Tibial nerve (tissue), 4 donors: ENCODE measurements at regions not wholly inside any gene's neighbourhood (a gene's known extent, or its start where the extent isn't known, plus 50 kb on each side); places are given as distances from the start of the nearest gene placed in this dataset.

Source experiments
- DNase-seq, 2 donors: peaks; one replicate each; pipeline ENCODE4 v3.0.0-alpha.2; 2019; ENCODE audit warnings: low spot score in 2 of 2
- H3K27ac ChIP-seq, 4 donors: fragments of 200-600 bp; sonication (generic) in 3 of 4; one replicate each; pipeline ENCODE4 v1.5.1; 2017 to 2019; ENCODE audit warnings: mild to moderate bottlenecking in 1 of 4
- H3K27me3 ChIP-seq, 2 donors: fragments of 200-600 bp; sonication (generic) in 1 of 2; one replicate each; pipeline versions ENCODE4 v1.5.1 to v1.6.0; 2017 to 2019
- H3K36me3 ChIP-seq, 3 donors: fragments of 200-600 bp; sonication (generic); one replicate each; pipeline ENCODE4 v1.5.1; 2018 to 2019
- H3K4me1 ChIP-seq, 4 donors: fragments of 200-600 bp; sonication (generic) in 3 of 4; one replicate each; pipeline ENCODE4 v1.5.1; 2017 to 2019
- H3K4me3 ChIP-seq, 4 donors: fragments of 200-600 bp; sonication (generic) in 3 of 4; one replicate each; pipeline ENCODE4 v1.5.1; 2017 to 2019; ENCODE audit warnings: mild to moderate bottlenecking in 1 of 4, moderate library complexity in 1 of 4
- H3K9me3 ChIP-seq, 4 donors: fragments of 200-600 bp; sonication (generic) in 3 of 4; one replicate each; pipeline ENCODE4 v1.5.1; 2017 to 2019
- CTCF ChIP-seq, 5 experiments: fragments of 200-600 bp in 3 of 5; fragments of 450-650 bp in 2 of 5; sonication (generic) in 3 of 5; IDR thresholded peaks; one replicate each; pipeline ENCODE4 v1.5.1; 2016 to 2019; ENCODE audit warnings: antibody characterized with exemption in 5 of 5, mild to moderate bottlenecking in 3 of 5, moderate library complexity in 2 of 5
- EP300 ChIP-seq, 2 donors: sonication (generic); formaldehyde crosslinking; IDR thresholded peaks; one replicate each; pipeline ENCODE4 v1.6.1; 2017; ENCODE audit warnings: antibody characterized with exemption in 2 of 2, mild to moderate bottlenecking in 1 of 2
- POLR2A ChIP-seq, 2 donors: fragments of 450-650 bp; IDR thresholded peaks; one replicate each; pipeline ENCODE4 v1.6.1; 2017; ENCODE audit warnings: antibody characterized with exemption in 2 of 2, mild to moderate bottlenecking in 2 of 2, moderate library complexity in 2 of 2
- WGBS, 2 donors: methylation state at CpG; one replicate each; pipeline ENCODE4 v1.1.5; 2018; 5-methylcytosine and 5-hydroxymethylcytosine counted together

DNA sequence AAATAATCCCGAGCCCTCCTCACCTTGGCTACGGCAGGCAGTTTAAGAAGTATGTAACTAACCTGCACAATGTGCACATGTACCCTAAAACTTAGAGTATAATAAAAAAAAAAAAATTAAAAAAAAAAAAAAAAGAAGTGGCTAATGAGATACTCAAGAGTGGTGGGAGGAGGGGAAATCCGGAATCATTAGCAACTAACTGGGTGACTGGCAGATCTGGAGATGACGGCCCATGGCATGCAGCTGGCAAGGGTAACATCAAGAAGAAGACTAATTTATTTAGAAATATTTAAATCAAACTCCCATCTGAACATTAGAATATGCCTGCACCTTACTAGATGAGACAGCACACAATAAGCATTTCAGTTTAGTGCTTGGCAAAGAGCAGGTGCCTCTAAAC, 52.3 kb upstream of the TMCC3 start:
- TF ChIP-seq CTCF (IDR thresholded peaks at IDR 0.05): no peak
- TF ChIP-seq POLR2A (IDR thresholded peaks at IDR 0.05): no peak
- no peak for TF ChIP-seq EP300 (IDR thresholded peaks at IDR 0.05)
- Histone ChIP-seq H3K27ac (no peak overlapping the region), H3K36me3 (no peaks in the 10 kb centered on the region), H3K9me3 (no peaks in the 10 kb centered on the region), H3K4me1 (peaks cover 0 to 28% (median 3%) of the 10 kb centered on the region in 4 donors), H3K27me3 (no peaks in the 10 kb centered on the region), H3K4me3 (no peak overlapping the region)
- whole genome bisulfite sequencing, 2 donors: 93 to 96% methylated on average over 4 of the region's 4 CpGs
- no peak for DNase-seq

DNA sequence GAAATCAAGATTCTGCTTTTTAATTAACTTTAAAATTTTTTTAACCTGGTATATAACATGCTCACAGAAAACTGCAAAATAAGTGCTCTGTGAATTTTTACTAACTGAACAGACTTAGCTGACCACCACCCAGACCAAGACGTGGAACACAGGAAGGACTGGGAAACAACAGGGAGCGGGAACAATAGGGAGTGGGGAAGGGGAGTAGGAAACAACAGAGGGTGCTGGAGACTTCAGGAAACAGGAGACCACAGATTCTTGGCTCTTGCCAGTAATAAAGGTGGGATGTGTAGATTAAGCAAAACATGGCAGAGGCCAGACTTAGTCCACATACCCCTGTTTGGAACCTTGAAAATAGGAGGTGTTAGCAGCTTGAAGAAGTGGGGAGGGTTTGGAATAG, 51.4 kb upstream of the TMCC3 start:
- 81 to 86% methylated on average over 2 of the region's 2 CpGs for WGBS, 2 donors
- no peak overlapping the region for H3K27ac ChIP-seq
- peaks cover 0 to 23% (median 3%) of the 10 kb centered on the region in 4 donors for H3K4me1 ChIP-seq
- no peak overlapping the region for H3K4me3 ChIP-seq
- TF ChIP-seq POLR2A (IDR thresholded peaks at IDR 0.05) (no peak), CTCF (IDR thresholded peaks at IDR 0.05) (no peak), EP300 (IDR thresholded peaks at IDR 0.05) (no peak)
- H3K36me3 ChIP-seq: no peaks in the 10 kb centered on the region
- DNase-seq: no peak
- no peaks in the 10 kb centered on the region for H3K9me3 ChIP-seq
- H3K27me3 ChIP-seq: no peaks in the 10 kb centered on the region

DNA sequence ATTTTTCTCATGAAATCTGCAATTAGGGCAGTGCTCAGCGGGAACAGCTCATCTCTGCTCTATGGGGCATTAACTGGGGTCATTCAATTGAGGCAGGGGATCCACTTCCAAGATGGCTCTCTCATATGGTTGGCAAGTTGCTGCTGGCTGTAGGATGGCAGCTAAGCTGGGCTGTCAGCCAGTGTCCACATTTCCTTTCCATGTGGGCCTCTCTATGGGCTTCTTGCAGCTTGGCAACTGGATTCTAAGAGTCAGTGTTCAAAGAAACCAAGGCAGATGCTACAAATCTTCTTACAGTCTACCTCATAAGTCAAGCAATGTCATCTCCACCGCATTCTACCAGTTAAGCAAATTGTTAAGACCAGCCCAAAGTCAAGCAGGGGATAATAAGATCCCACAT, 50.3 kb upstream of the TMCC3 start:
- H3K4me1 ChIP-seq: peaks cover 0 to 17% (median 3%) of the 10 kb centered on the region in 4 donors
- no peak for DNase-seq
- no peak overlapping the region for H3K4me3 ChIP-seq
- H3K36me3 ChIP-seq: no peaks in the 10 kb centered on the region
- no peak overlapping the region for H3K27ac ChIP-seq
- no peak for TF ChIP-seq EP300 (IDR thresholded peaks at IDR 0.05)
- TF ChIP-seq CTCF (IDR thresholded peaks at IDR 0.05): no peak
- no peak for TF ChIP-seq POLR2A (IDR thresholded peaks at IDR 0.05)
- 96 to 97% methylated on average over 2 of the region's 2 CpGs for WGBS, 2 donors
- no peaks in the 10 kb centered on the region for H3K9me3 ChIP-seq
- no peaks in the 10 kb centered on the region for H3K27me3 ChIP-seq
